HG02885 (cell line): ENCODE measurements at regions not wholly inside any gene's neighbourhood (a gene's known extent, or its start where the extent isn't known, plus 50 kb on each side); places are given as distances from the start of the nearest gene placed in this dataset.
"Not testable (repeated sequence)": the region's sequence is repeated elsewhere in the genome, so short reads cannot be mapped to it uniquely, and the experiment has no call there.

Source experiments
- ATAC-seq: cut with Tn5 transposase; IDR thresholded peaks from one replicate; pipeline ENCODE4 v1.9.1; 2021; ENCODE audit warnings: mild to moderate bottlenecking; ENCODE audit not compliant: unreplicated experiment, poor library complexity

GRCh38 chr2:21194147-21194546 is 70.4 kb downstream of the TDRD15 start:
- no peak for ATAC-seq

- no peak for ATAC-seq
Measured at GRCh38 chr2:21194858-21195271, 71.1 kb downstream of the TDRD15 start.

GRCh38 chr2:21195326-21195725 is 71.6 kb downstream of the TDRD15 start:
- no peak for ATAC-seq

GRCh38 chr2:21198637-21199036 is 74.9 kb downstream of the TDRD15 start:
- no peak for ATAC-seq

GRCh38 chr2:21203976-21204375 is 80.2 kb downstream of the TDRD15 start:
- no peak for ATAC-seq

- ATAC-seq, result not testable (repeated sequence)
Measured at GRCh38 chr2:21214085-21214484, 90.3 kb downstream of the TDRD15 start.

- no peak for ATAC-seq
Measured at GRCh38 chr2:21217442-21217841, 93.7 kb downstream of the TDRD15 start.

GRCh38 chr2:21220930-21221329 is 97.2 kb downstream of the TDRD15 start:
- ATAC-seq, result no peak

- ATAC-seq, result no peak
Measured at GRCh38 chr2:21223618-21224017, 99.8 kb downstream of the TDRD15 start.

- no peak for ATAC-seq
Measured at GRCh38 chr2:21228041-21228895, 104.5 kb downstream of the TDRD15 start.

- no peak for ATAC-seq
Measured at GRCh38 chr2:21229302-21229701, 105.5 kb downstream of the TDRD15 start.

- ATAC-seq, result no peak
Measured at GRCh38 chr2:21230140-21230539, 106.4 kb downstream of the TDRD15 start.

GRCh38 chr2:21231985-21232384 is 108.2 kb downstream of the TDRD15 start:
- peak; percentile 63 for ATAC-seq

GRCh38 chr2:21233194-21233593 is 109.4 kb downstream of the TDRD15 start:
- no peak for ATAC-seq

GRCh38 chr2:21234001-21234400 is 110.2 kb downstream of the TDRD15 start:
- no peak for ATAC-seq

GRCh38 chr2:21234464-21235120 is 110.8 kb downstream of the TDRD15 start:
- ATAC-seq, result no peak

GRCh38 chr2:21239749-21240148 is 116.0 kb downstream of the TDRD15 start:
- ATAC-seq, result not testable (repeated sequence)

GRCh38 chr2:21244161-21244560 is 120.4 kb downstream of the TDRD15 start:
- no peak for ATAC-seq

GRCh38 chr2:21245565-21245964 is 121.8 kb downstream of the TDRD15 start:
- ATAC-seq, result no peak

- ATAC-seq, result no peak
Measured at GRCh38 chr2:21249367-21249766, 125.6 kb downstream of the TDRD15 start.

- ATAC-seq, result no peak
Measured at GRCh38 chr2:21250673-21251072, 126.9 kb downstream of the TDRD15 start.
